Neural progenitor cell (in vitro differentiated cells): ENCODE measurements at regions not wholly inside any gene's neighbourhood (a gene's known extent, or its start where the extent isn't known, plus 50 kb on each side); places are given as distances from the start of the nearest gene placed in this dataset.

Source experiments
- DNase-seq: peaks from one replicate; pipeline ENCODE4 v3.0.0-alpha.2; 2016; ENCODE audit warnings: low spot score
- H2AFZ ChIP-seq: fragments of 200-600 bp; sonication (generic); replicated peaks from 2 replicates; pipeline ENCODE4 v1.6.1; 2016; ENCODE audit warnings: antibody characterized with exemption
- H3F3A ChIP-seq: fragments of 200-600 bp; sonication (generic); 2 replicates; pipeline ENCODE4 v1.6.1; 2016; ENCODE audit warnings: antibody characterized with exemption, low read depth
- H3K27ac ChIP-seq: fragments of 200-600 bp; sonication (generic); 2 replicates; pipeline ENCODE4 v1.5.1; 2016; ENCODE audit warnings: mild to moderate bottlenecking
- H3K27me3 ChIP-seq: fragments of 200-600 bp; sonication (generic); 2 replicates; pipeline ENCODE4 v1.6.1; 2016; ENCODE audit warnings: mild to moderate bottlenecking, moderate library complexity
- H3K36me3 ChIP-seq: fragments of 200-600 bp; sonication (generic); 2 replicates; pipeline ENCODE4 v1.5.1; 2016
- H3K4me1 ChIP-seq: fragments of 200-600 bp; sonication (generic); 2 replicates; pipeline ENCODE4 v1.6.1; 2016; ENCODE audit warnings: mixed run types
- H3K4me2 ChIP-seq: fragments of 200-600 bp; sonication (generic); 2 replicates; pipeline ENCODE4 v1.6.1; 2016
- H3K4me3 ChIP-seq: fragments of 200-600 bp; sonication (generic); 2 replicates; pipeline ENCODE4 v1.5.1; 2016
- H3K79me2 ChIP-seq: fragments of 200-600 bp; sonication (generic); 2 replicates; pipeline ENCODE4 v1.6.1; 2016; ENCODE audit warnings: low read depth
- H3K9ac ChIP-seq: fragments of 200-600 bp; sonication (generic); 2 replicates; pipeline ENCODE4 v1.6.1; 2016
- H3K9me3 ChIP-seq: fragments of 200-600 bp; sonication (generic); 2 replicates; pipeline ENCODE4 v1.5.1; 2016; ENCODE audit warnings: low read depth
- H4K20me1 ChIP-seq: fragments of 200-600 bp; sonication (generic); 2 replicates; pipeline ENCODE4 v1.6.1; 2016; ENCODE audit warnings: low read depth
- H3K27ac Mint-ChIP-seq: 3 replicates; pipeline ENCODE4 v1.8.0; 2021; ENCODE audit warnings: mixed read lengths
- H3K27me3 Mint-ChIP-seq: 2 replicates; pipeline ENCODE4 v1.8.0; 2022; ENCODE audit warnings: low read depth, mild to moderate bottlenecking, inconsistent platforms, moderate library complexity, mixed read lengths; ENCODE audit not compliant: insufficient read depth
- H3K36me3 Mint-ChIP-seq: 3 replicates; pipeline ENCODE4 v1.8.0; 2021; ENCODE audit warnings: mixed read lengths
- H3K4me1 Mint-ChIP-seq: 3 replicates; pipeline ENCODE4 v1.8.0; 2021; ENCODE audit warnings: mixed read lengths
- H3K4me3 Mint-ChIP-seq: 3 replicates; pipeline ENCODE4 v1.8.0; 2021; ENCODE audit warnings: mild to moderate bottlenecking, moderate library complexity, mixed read lengths
- H3K9me3 Mint-ChIP-seq: 3 replicates; pipeline ENCODE4 v1.8.0; 2020; ENCODE audit warnings: mixed read lengths
- CTCF ChIP-seq: fragments of 200-600 bp; sonication (generic); IDR thresholded peaks from 2 replicates; pipeline ENCODE4 v1.5.1; 2017; ENCODE audit warnings: antibody characterized with exemption, mild to moderate bottlenecking
- EZH2 ChIP-seq: fragments of 200-600 bp; sonication (generic); IDR thresholded peaks from 2 replicates; pipeline ENCODE4 v1.6.1; 2017; ENCODE audit warnings: antibody characterized with exemption, mild to moderate bottlenecking, moderate library complexity
- EZH2phosphoT487 ChIP-seq: fragments of 200-600 bp; sonication (generic); IDR thresholded peaks from 2 replicates; pipeline ENCODE4 v1.6.1; 2017; ENCODE audit warnings: antibody characterized with exemption

- no peak overlapping the region for H3K27ac Mint-ChIP-seq
- Histone ChIP-seq H3F3A (no peaks in the 10 kb centered on the region), H3K9me3 (no peaks in the 10 kb centered on the region), H3K36me3 (no peaks in the 10 kb centered on the region), H3K9ac (no peak overlapping the region), H3K4me1 (no peaks in the 10 kb centered on the region), H4K20me1 (no peaks in the 10 kb centered on the region), H3K79me2 (no peaks in the 10 kb centered on the region), H2AFZ (peak overlapping the region; percentile 38), H3K4me2 (no peak overlapping the region), H3K27ac (no peak overlapping the region), H3K27me3 (no peaks in the 10 kb centered on the region), H3K4me3 (no peak overlapping the region)
- no peaks in the 10 kb centered on the region for H3K36me3 Mint-ChIP-seq
- H3K27me3 Mint-ChIP-seq: no peaks in the 10 kb centered on the region
- H3K9me3 Mint-ChIP-seq: no peaks in the 10 kb centered on the region
- no peak for DNase-seq
- peaks cover 7% of the 10 kb centered on the region for H3K4me1 Mint-ChIP-seq
- H3K4me3 Mint-ChIP-seq: no peak overlapping the region
- TF ChIP-seq EZH2phosphoT487 (no peak), EZH2 (no peak), CTCF (no peak)
These were observed 238.0 kb upstream of the DOK6 start for GRCh38 chr18:69162649-69163048.

- H2AFZ ChIP-seq: no peak overlapping the region
- no peak for DNase-seq
- H3K4me3 ChIP-seq: no peak overlapping the region
- no peaks in the 10 kb centered on the region for H4K20me1 ChIP-seq
- H3K9ac ChIP-seq: no peak overlapping the region
- no peaks in the 10 kb centered on the region for H3K9me3 ChIP-seq
- no peaks in the 10 kb centered on the region for H3K27me3 ChIP-seq
- H3F3A ChIP-seq: no peaks in the 10 kb centered on the region
- Mint-ChIP-seq H3K27ac (no peak overlapping the region), H3K36me3 (no peaks in the 10 kb centered on the region), H3K4me3 (no peak overlapping the region), H3K27me3 (no peaks in the 10 kb centered on the region), H3K4me1 (peaks cover 3% of the 10 kb centered on the region), H3K9me3 (no peaks in the 10 kb centered on the region)
- no peak for TF ChIP-seq CTCF
- no peak for TF ChIP-seq EZH2
- TF ChIP-seq EZH2phosphoT487: no peak
- H3K79me2 ChIP-seq: no peaks in the 10 kb centered on the region
- H3K36me3 ChIP-seq: no peaks in the 10 kb centered on the region
- no peak overlapping the region for H3K27ac ChIP-seq
- H3K4me1 ChIP-seq: no peaks in the 10 kb centered on the region
- no peak overlapping the region for H3K4me2 ChIP-seq
These were observed 228.6 kb upstream of the DOK6 start for GRCh38 chr18:69172046-69172445.

- H3K9ac ChIP-seq: no peak overlapping the region
- H3K27ac ChIP-seq: no peak overlapping the region
- H4K20me1 ChIP-seq: no peaks in the 10 kb centered on the region
- no peak for DNase-seq
- H3K4me1 ChIP-seq: no peaks in the 10 kb centered on the region
- no peak overlapping the region for H2AFZ ChIP-seq
- Mint-ChIP-seq H3K27ac (no peak overlapping the region), H3K4me1 (peaks cover 3% of the 10 kb centered on the region), H3K36me3 (no peaks in the 10 kb centered on the region), H3K4me3 (no peak overlapping the region), H3K9me3 (no peaks in the 10 kb centered on the region), H3K27me3 (no peaks in the 10 kb centered on the region)
- TF ChIP-seq EZH2phosphoT487 (no peak), EZH2 (no peak), CTCF (no peak)
- no peaks in the 10 kb centered on the region for H3F3A ChIP-seq
- no peak overlapping the region for H3K4me2 ChIP-seq
- no peaks in the 10 kb centered on the region for H3K9me3 ChIP-seq
- no peak overlapping the region for H3K4me3 ChIP-seq
- H3K27me3 ChIP-seq: no peaks in the 10 kb centered on the region
- no peaks in the 10 kb centered on the region for H3K36me3 ChIP-seq
- no peaks in the 10 kb centered on the region for H3K79me2 ChIP-seq
These were observed 225.0 kb upstream of the DOK6 start for GRCh38 chr18:69175681-69176080.

GRCh38 chr18:69176741-69177140, 223.9 kb upstream of the DOK6 start:
- Histone ChIP-seq H3K27me3 (no peaks in the 10 kb centered on the region), H3K9me3 (no peaks in the 10 kb centered on the region), H3K36me3 (no peaks in the 10 kb centered on the region), H4K20me1 (no peaks in the 10 kb centered on the region), H3K27ac (no peak overlapping the region), H3K4me1 (no peaks in the 10 kb centered on the region), H3K4me2 (no peak overlapping the region), H2AFZ (no peak overlapping the region), H3K9ac (no peak overlapping the region), H3K4me3 (no peak overlapping the region), H3K79me2 (no peaks in the 10 kb centered on the region), H3F3A (no peaks in the 10 kb centered on the region)
- Mint-ChIP-seq H3K36me3 (no peaks in the 10 kb centered on the region), H3K4me1 (peaks cover 3% of the 10 kb centered on the region), H3K27me3 (no peaks in the 10 kb centered on the region), H3K27ac (no peak overlapping the region), H3K9me3 (no peaks in the 10 kb centered on the region), H3K4me3 (no peak overlapping the region)
- TF ChIP-seq EZH2phosphoT487 (no peak), CTCF (no peak), EZH2 (no peak)
- DNase-seq: no peak
